SKM-1 (cell line): ENCODE measurements at regions not wholly inside any gene's neighbourhood (a gene's known extent, or its start where the extent isn't known, plus 50 kb on each side); places are given as distances from the start of the nearest gene placed in this dataset.
A peak's percentile ranks its signal among the peaks of the same experiment; 100 is the strongest.

Experiments used
- DNase-seq: peaks from one replicate; lab custom pipeline; 2025; ENCODE audit not compliant: unreplicated experiment; lab: John Stamatoyannopoulos, UW

- DNase-seq = no peak
These were observed 179.0 kb upstream of the ADRA1B start for GRCh38 chr5:159737263-159737662.

GRCh38 chr5:159741829-159742322 lies 174.4 kb upstream of the ADRA1B start:
- DNase-seq = no peak

- no peak for DNase-seq
These were observed 173.0 kb upstream of the ADRA1B start for GRCh38 chr5:159743234-159743633.

- no peak for DNase-seq
These were observed 169.6 kb upstream of the ADRA1B start for GRCh38 chr5:159746707-159747106.

- DNase-seq = no peak
These were observed 167.1 kb upstream of the ADRA1B start for GRCh38 chr5:159749146-159749545.

- DNase-seq = no peak
These were observed 166.1 kb upstream of the ADRA1B start for GRCh38 chr5:159750226-159750625.

- DNase-seq = no peak
These were observed 164.8 kb upstream of the ADRA1B start for GRCh38 chr5:159751459-159751858.

GRCh38 chr5:159752622-159753275 lies 163.5 kb upstream of the ADRA1B start:
- no peak for DNase-seq

- no peak for DNase-seq
These were observed 158.1 kb upstream of the ADRA1B start for GRCh38 chr5:159758189-159758588.

- DNase-seq = no peak
These were observed 156.4 kb upstream of the ADRA1B start for GRCh38 chr5:159759791-159760290.

- DNase-seq = no peak
These were observed 153.4 kb upstream of the ADRA1B start for GRCh38 chr5:159762921-159763320.

GRCh38 chr5:159763562-159763961 lies 152.7 kb upstream of the ADRA1B start:
- no peak for DNase-seq

- peak; percentile 28 for DNase-seq
These were observed 151.8 kb upstream of the ADRA1B start for GRCh38 chr5:159764283-159765134.

GRCh38 chr5:159765135-159765433 lies 151.2 kb upstream of the ADRA1B start:
- no peak for DNase-seq

GRCh38 chr5:159765760-159766517 lies 150.3 kb upstream of the ADRA1B start:
- no peak for DNase-seq

- no peak for DNase-seq
These were observed 148.0 kb upstream of the ADRA1B start for GRCh38 chr5:159768243-159768642.

- no peak for DNase-seq
These were observed 143.6 kb upstream of the ADRA1B start for GRCh38 chr5:159772698-159773061.

GRCh38 chr5:159773062-159773924 lies 143.0 kb upstream of the ADRA1B start:
- DNase-seq = peak; percentile 26

- DNase-seq = no peak
These were observed 141.7 kb upstream of the ADRA1B start for GRCh38 chr5:159774476-159775031.

- no peak for DNase-seq
These were observed 140.4 kb upstream of the ADRA1B start for GRCh38 chr5:159775890-159776289.
